ENCODE measurements at regions not wholly inside any gene's neighbourhood (a gene's known extent, or its start where the extent isn't known, plus 50 kb on each side); places are given as distances from the start of the nearest gene placed in this dataset.

DNA sequence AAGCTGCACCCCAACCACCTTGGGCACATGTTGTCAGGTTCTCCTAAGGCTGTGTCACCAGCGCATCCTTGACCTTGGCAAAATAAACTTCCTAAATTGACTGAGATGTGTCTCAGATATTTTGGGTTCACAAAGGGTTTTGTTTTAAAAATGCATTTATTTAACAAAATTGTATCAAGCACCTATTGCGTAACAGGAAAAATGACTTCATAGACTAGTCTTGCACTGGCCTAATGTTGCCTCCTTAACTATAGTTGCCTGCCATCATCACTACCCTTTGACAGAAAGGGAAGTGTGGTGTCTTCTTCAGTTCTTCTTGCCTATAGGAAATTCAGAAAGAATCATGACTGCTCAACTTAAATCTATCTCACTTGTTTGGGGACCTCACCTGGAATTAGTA lies 374.2 kb downstream of the SH2D1A start:
- intact Hi-C loops (cut with DNase I) = no loop called here
- no peak overlapping the region for H3K4me3 ChIP-seq (ENCODE audit: low read length in 3 of 3)
- TF ChIP-seq, protein P1, sequence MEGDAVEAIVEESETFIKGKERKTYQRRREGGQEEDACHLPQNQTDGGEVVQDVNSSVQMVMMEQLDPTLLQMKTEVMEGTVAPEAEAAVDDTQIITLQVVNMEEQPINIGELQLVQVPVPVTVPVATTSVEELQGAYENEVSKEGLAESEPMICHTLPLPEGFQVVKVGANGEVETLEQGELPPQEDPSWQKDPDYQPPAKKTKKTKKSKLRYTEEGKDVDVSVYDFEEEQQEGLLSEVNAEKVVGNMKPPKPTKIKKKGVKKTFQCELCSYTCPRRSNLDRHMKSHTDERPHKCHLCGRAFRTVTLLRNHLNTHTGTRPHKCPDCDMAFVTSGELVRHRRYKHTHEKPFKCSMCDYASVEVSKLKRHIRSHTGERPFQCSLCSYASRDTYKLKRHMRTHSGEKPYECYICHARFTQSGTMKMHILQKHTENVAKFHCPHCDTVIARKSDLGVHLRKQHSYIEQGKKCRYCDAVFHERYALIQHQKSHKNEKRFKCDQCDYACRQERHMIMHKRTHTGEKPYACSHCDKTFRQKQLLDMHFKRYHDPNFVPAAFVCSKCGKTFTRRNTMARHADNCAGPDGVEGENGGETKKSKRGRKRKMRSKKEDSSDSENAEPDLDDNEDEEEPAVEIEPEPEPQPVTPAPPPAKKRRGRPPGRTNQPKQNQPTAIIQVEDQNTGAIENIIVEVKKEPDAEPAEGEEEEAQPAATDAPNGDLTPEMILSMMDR (IDR thresholded peaks at IDR 0.05; ENCODE audit: borderline replicate concordance, extremely low read depth, insufficient read depth) = no peak
- FAIRE-seq = no peak
- no peak for DNase-seq
- H3K36me3 ChIP-seq (ENCODE audit: control insufficient read depth in 2 of 3, insufficient read depth in 3 of 3, low read length in 3 of 3) = no peaks in the 10 kb centered on the region
- H3K9me3 ChIP-seq (ENCODE audit: control insufficient read depth in 2 of 3, insufficient read depth in 1 of 3, low read length in 3 of 3) = no peaks in the 10 kb centered on the region
- H3K9ac ChIP-seq (ENCODE audit: low read length in 3 of 3) = no peak overlapping the region
- no peak overlapping the region for H3K27ac ChIP-seq (ENCODE audit: low read depth in 2 of 2, low read length in 2 of 2)
- no peaks in the 10 kb centered on the region for H3K4me1 ChIP-seq (ENCODE audit: control insufficient read depth in 2 of 3, insufficient read depth in 2 of 3, low read depth in 1 of 3, low read length in 3 of 3)
- H3K27me3 ChIP-seq (ENCODE audit: control insufficient read depth, insufficient read depth, low read length) = no peaks in the 10 kb centered on the region

DNA sequence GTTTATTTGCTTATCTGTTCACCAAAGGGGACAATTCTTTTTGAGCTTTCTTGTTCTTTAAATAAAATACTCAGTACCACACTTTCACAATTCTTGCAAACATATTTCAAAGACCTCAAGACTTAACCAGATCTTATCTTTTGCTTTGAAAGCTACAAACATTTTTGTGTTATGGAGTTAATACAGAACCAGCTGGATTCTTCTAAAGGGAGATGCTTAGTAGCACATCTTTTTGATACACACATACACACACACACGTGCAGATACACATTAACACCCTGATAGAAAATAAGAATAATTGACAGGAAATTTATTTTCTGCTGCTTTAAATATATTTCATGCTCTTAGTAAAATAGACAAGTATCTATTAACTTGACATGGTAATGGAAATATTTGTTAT lies 379.1 kb downstream of the SH2D1A start:
- no peak overlapping the region for H3K27ac ChIP-seq (ENCODE audit: low read depth in 2 of 2, low read length in 2 of 2)
- no peaks in the 10 kb centered on the region for H3K9me3 ChIP-seq (ENCODE audit: control insufficient read depth in 2 of 3, insufficient read depth in 1 of 3, low read length in 3 of 3)
- no peak overlapping the region for H3K9ac ChIP-seq (ENCODE audit: low read length in 3 of 3)
- no peaks in the 10 kb centered on the region for H3K4me1 ChIP-seq (ENCODE audit: control insufficient read depth in 2 of 3, insufficient read depth in 2 of 3, low read depth in 1 of 3, low read length in 3 of 3)
- no peak overlapping the region for H3K4me3 ChIP-seq (ENCODE audit: low read length in 3 of 3)
- DNase-seq (no peak), FAIRE-seq (no peak)
- intact Hi-C loops (cut with DNase I) = no loop called here
- TF ChIP-seq, protein P1 (IDR thresholded peaks at IDR 0.05; ENCODE audit: borderline replicate concordance, extremely low read depth, insufficient read depth) = no peak
- no peaks in the 10 kb centered on the region for H3K36me3 ChIP-seq (ENCODE audit: control insufficient read depth in 2 of 3, insufficient read depth in 3 of 3, low read length in 3 of 3)
- no peaks in the 10 kb centered on the region for H3K27me3 ChIP-seq (ENCODE audit: control insufficient read depth, insufficient read depth, low read length)

DNA sequence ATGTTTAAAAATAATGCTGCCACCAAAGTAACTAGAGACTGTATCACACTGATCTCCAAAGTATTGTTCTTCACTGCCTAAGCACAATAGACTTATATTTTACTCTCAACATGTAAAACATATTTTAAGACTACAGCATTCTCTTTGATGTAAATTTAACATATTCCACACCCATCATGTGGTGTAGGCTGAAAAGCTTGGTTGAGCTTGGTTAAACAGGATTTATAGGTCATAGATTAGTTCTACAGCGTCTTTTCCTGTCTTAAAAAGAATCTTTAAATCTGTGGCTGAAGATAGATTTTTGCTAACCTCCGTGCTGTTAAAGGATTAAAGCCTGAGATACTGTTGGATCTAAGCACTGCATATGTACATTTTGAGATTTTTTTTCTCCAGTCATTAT lies 379.9 kb downstream of the SH2D1A start:
- TF ChIP-seq, protein P1 (IDR thresholded peaks at IDR 0.05; ENCODE audit: borderline replicate concordance, extremely low read depth, insufficient read depth) = no peak
- Histone ChIP-seq H3K27ac (ENCODE audit: low read depth in 2 of 2, low read length in 2 of 2) (no peak overlapping the region), H3K27me3 (ENCODE audit: control insufficient read depth, insufficient read depth, low read length) (no peaks in the 10 kb centered on the region), H3K4me3 (ENCODE audit: low read length in 3 of 3) (no peak overlapping the region), H3K36me3 (ENCODE audit: control insufficient read depth in 2 of 3, insufficient read depth in 3 of 3, low read length in 3 of 3) (no peaks in the 10 kb centered on the region), H3K9ac (ENCODE audit: low read length in 3 of 3) (no peak overlapping the region), H3K9me3 (ENCODE audit: control insufficient read depth in 2 of 3, insufficient read depth in 1 of 3, low read length in 3 of 3) (no peaks in the 10 kb centered on the region), H3K4me1 (ENCODE audit: control insufficient read depth in 2 of 3, insufficient read depth in 2 of 3, low read depth in 1 of 3, low read length in 3 of 3) (no peaks in the 10 kb centered on the region)
- intact Hi-C loops (cut with DNase I) = no loop called here
- FAIRE-seq (no peak), DNase-seq (no peak)

DNA sequence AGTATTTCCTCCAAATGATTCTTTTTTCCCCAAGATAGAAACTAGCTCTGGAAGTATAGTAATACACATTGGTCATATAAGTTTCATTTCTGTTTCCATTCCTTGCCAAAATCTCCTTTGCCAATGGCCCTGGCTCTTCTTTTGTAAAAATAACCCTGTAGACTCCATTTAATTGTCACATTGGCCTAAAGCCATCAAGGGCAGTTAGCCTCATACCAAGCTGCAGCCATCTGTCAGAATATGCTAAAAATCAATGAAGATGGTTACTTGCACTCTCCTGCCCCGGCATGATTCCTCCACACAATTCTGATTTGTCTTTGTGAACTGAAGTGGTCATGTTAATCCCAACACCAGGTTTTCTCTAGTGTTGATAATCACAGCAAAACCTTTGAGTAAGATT lies 380.5 kb downstream of the SH2D1A start:
- TF ChIP-seq, protein P1 (IDR thresholded peaks at IDR 0.05; ENCODE audit: borderline replicate concordance, extremely low read depth, insufficient read depth) = no peak
- FAIRE-seq = no peak
- intact Hi-C loops (cut with DNase I) = no loop called here

More for the DNA sequence above, 380.5 kb downstream of the SH2D1A start:
- Histone ChIP-seq H3K9ac (ENCODE audit: low read length in 3 of 3) (no peak overlapping the region), H3K4me1 (ENCODE audit: control insufficient read depth in 2 of 3, insufficient read depth in 2 of 3, low read depth in 1 of 3, low read length in 3 of 3) (no peaks in the 10 kb centered on the region), H3K36me3 (ENCODE audit: control insufficient read depth in 2 of 3, insufficient read depth in 3 of 3, low read length in 3 of 3) (no peaks in the 10 kb centered on the region), H3K4me3 (ENCODE audit: low read length in 3 of 3) (no peak overlapping the region), H3K27ac (ENCODE audit: low read depth in 2 of 2, low read length in 2 of 2) (no peak overlapping the region), H3K9me3 (ENCODE audit: control insufficient read depth in 2 of 3, insufficient read depth in 1 of 3, low read length in 3 of 3) (no peaks in the 10 kb centered on the region), H3K27me3 (ENCODE audit: control insufficient read depth, insufficient read depth, low read length) (no peaks in the 10 kb centered on the region)
- DNase-seq = no peak

Measured in kidney (tissue), 13 donors.